SW 1271 (cell line): ENCODE measurements at regions not wholly inside any gene's neighbourhood (a gene's known extent, or its start where the extent isn't known, plus 50 kb on each side); places are given as distances from the start of the nearest gene placed in this dataset.

ENCODE experiments used
- DNase-seq, 2 experiments: peaks; one replicate each; lab custom pipeline; 2025; lab: John Stamatoyannopoulos, UW

- DNase-seq: no peak
Observed at GRCh38 chr14:97657609-97658008, 860.4 kb downstream of the VRK1 start.

DNA sequence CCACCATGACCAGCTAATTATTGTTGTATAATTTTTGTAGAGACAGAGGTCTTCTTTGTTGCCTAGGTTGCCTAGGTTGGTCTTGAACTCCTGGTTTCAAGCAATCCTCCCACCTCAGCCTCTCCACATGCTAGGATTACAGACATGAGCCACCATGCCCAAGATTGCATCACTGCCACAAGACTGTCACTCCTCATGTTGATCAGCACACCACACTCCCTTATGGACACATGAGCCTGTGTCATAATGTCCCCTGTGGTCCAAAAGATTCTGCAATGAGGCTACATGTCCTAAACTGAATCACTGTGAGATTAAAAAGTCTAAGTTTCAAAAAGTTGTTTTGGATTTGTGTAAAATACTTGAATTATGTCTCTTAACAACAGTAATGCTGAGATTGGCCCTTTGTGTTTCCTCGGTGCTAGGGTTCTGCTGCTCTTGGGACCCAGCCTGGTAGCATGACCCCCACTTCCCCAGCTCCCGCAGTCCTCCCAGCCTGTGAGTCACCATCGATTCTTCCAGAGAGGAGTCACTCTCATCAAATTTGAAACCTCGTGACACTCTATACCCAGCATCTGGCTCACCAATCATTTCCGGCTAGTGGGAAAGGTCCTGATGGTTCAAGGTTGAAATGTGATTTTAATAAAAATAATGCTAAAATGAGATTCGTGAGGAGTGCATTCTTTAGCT, 890.9 kb downstream of the VRK1 start:
- no peak for DNase-seq

DNA sequence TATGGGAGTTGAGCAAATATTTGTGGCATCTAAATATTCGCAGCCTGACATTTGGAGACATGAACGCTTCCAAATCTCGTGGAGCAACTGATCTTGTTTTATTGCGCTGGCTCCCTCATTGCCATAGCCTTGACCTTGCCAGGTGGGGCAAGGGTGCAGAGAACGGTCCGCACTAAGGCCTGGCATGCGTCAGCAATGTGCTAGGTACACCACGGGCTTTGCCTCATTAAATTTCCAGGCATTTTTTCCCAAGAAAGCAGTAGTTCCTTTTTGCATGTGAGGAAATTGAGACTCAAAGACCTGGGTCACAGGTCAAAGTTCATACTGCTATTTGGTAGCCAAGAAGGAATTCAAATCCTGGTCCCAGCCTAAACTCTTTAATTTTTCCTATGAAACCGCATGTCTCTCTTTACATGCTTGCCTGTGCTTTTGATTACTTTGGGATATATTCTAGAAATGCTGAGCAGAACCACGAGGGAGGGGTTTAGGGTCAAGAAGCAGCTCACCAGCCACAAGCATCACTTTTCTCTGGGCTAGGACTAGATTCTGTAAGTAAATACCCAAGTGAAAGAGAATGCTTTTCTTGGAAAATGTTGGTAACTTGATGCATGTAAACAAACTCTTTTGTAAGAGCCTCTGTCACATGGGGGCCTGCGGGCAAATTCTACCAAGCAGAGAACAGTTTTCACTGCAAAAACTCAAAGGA, 891.6 kb downstream of the VRK1 start:
- DNase-seq: no peak

DNA sequence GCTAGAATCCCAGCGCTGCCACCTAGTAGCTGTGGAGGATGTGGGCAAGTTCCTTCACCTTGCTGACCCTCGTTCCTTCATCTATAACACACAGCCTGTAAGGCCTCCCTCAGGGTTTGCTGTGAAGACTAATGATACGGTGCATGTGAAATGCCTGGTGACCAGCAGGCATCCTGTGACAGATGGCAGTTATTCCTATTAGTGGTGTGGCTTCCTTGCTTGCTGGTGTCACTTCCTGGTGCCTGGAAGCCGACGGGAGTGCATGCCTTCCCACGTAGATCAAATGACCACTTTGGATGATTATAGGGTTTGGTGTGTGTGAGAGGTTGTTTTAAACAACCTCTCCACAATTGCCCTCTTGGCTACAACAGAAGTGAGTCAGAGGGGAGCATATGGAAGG, 894.9 kb downstream of the VRK1 start:
- no peak for DNase-seq

- no peak for DNase-seq
Observed at GRCh38 chr14:97695456-97695981, 898.3 kb downstream of the VRK1 start.

GRCh38 chr14:97697772-97698171, 900.6 kb downstream of the VRK1 start:
- DNase-seq: no peak

GRCh38 chr14:97699026-97699425, 901.8 kb downstream of the VRK1 start:
- no peak for DNase-seq

GRCh38 chr14:97703006-97703760, 906.0 kb downstream of the VRK1 start:
- no peak for DNase-seq

- DNase-seq: no peak
Observed at GRCh38 chr14:97704316-97704885, 907.2 kb downstream of the VRK1 start.

DNA sequence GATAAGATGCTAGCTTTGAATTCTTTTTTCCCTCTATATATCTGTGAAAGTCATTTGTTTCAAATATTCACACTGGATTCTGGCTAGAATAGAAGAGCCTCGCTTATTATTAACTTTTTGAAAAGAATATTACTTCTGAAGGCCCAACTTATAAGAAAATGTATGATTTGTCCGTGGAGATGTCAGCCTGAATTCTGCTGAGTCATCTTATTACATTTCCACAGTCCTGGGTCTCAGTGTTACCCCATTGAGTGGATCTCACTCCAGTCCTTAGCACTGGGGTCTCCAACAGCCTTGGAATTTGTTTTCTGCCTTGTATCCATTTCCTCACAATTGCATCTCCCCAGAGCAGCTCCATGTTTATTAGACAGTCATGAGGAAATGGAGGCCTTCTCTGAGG, 907.9 kb downstream of the VRK1 start:
- DNase-seq: no peak

- DNase-seq: no peak
Observed at GRCh38 chr14:97705976-97706375, 908.8 kb downstream of the VRK1 start.

GRCh38 chr14:97706819-97707218, 909.6 kb downstream of the VRK1 start:
- DNase-seq: no peak

DNA sequence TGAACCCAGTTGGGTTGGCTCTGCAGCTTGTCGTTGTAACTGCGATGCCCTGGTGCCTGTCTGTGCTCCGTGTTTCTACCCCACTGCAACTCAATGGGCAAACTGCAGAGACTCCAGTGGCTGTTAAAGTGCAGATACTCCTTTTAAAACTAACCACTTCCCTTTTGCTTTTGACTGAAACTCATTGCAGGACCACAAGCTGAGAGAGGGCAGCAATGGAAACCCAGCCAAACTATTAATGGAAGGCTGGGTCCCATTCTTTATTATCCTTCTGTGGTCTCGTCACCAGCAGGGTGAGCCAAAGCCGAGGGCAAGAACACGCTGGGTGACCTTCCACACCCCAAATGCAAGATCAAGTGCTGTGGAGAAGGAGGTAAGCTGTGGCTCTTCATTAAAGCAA, 910.4 kb downstream of the VRK1 start:
- no peak for DNase-seq

DNA sequence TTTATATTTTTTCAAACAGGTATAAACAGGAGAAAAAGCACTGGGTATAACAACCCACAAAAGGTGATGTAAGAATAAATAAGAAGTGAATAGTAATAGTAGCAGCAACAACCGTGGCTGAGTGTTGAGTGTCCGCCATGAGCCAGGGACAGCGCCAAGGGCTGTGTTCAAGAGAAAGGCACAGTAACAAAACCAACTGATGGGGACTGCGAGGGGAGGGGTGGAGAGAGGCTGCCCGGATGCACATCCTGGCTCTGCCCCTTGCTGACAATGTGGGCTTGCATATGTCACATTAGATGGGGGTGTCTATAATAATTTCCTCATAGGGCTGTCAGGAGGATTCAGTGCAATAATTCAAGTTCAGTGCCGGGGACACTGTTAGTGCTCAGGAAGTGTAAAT, 912.4 kb downstream of the VRK1 start:
- no peak for DNase-seq

GRCh38 chr14:97710726-97711125, 913.5 kb downstream of the VRK1 start:
- no peak for DNase-seq

DNA sequence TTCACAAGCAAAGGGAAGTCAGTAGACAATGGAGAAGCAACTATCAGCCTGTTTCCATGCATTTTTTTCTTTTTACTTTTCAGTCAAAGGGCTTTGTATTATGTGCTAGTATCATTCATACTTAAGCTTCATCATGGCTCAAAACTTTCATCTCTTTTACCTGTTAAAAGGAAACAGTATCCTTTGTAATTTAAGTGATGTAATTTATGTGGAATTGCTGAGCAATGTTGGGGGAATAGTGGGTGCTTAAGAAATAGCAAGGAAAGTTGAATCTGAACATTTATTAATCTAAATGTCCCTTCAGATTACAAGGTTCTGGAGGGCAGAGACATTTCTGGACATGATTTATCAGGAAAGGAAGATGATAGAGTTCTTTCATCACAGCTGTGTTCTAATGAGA, 915.3 kb downstream of the VRK1 start:
- DNase-seq: no peak

DNA sequence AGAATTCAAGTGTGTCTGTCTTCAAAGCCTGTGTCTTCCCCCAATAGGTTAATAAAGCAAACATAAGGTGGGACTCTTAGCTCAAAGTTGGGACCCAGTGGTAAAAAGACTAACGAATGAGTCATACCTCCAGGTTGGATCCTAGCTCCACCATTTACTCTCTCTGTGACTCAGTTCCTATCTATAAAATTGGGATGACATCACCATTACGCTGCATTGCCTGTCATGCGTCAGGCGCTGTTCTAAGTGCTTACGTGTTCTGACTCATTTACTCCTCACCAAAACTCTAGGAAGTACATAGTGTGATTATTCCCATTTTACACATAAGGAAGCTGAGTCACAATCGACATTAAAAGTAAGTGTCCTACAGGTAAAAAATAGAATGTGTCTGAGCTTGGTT, 915.8 kb downstream of the VRK1 start:
- DNase-seq: no peak

DNA sequence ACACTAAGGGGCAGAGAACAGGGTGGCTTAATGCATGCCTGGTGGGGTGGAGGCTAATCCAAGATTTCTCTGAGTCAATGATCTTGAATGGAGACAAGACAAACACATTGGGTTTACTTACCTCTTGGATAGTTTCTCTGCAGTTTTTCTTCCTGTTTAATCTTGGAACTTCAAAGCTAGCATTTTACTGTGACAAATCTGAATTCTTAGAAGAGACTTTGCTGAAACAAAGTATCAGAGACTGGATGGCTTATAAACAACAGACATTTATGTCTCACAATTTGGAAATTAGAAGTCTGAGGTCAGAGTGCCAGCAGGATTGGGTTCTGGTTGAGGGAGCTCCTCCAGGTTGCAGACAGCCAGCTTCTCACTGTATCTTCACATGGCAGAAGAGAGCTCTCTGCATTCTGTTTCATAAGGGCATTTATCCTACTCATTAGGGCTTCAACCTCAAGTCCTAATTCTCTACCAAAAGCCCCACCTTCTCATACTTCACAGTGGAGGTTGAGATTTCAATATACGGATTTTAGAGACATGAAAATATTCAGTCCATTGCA, 921.8 kb downstream of the VRK1 start:
- no peak for DNase-seq

- DNase-seq: no peak
Observed at GRCh38 chr14:97719931-97720330, 922.7 kb downstream of the VRK1 start.

GRCh38 chr14:97723351-97723750, 926.2 kb downstream of the VRK1 start:
- DNase-seq: no peak

- DNase-seq: no peak
Observed at GRCh38 chr14:97723819-97724218, 926.6 kb downstream of the VRK1 start.

DNA sequence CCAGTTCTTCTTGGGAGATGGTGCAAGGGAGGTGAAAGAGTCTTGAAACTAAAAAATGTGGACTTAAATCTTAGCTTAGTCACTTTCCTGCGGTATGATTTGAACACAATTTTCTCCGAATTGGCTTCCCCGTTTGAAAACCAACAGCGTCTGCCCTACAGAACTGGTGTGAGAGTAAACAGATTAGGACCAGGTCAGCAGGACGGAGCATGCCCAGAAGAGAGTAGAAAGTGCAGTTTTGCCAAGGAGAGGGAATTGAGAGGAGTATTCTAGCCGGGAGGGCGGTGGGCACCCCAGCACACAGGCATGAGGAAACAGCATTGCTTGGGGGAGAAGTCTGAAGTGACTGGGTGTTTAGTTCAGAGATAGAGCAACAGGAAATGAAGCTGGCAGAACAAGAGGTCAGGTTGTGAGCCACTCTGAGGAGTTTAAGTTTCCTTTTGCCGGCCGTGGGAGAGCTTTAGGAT, 927.1 kb downstream of the VRK1 start:
- DNase-seq: no peak
